ENCODE measurements at regions not wholly inside any gene's neighbourhood (a gene's known extent, or its start where the extent isn't known, plus 50 kb on each side); places are given as distances from the start of the nearest gene placed in this dataset.

- no peak for DNase-seq
Measured at GRCh38 chr9:117485176-117485575, 70.3 kb upstream of the ASTN2 start.

GRCh38 chr9:117480729-117481128 lies 65.9 kb upstream of the ASTN2 start:
- no peak for DNase-seq

GRCh38 chr9:117480253-117480652 lies 65.4 kb upstream of the ASTN2 start:
- no peak for DNase-seq

DNA sequence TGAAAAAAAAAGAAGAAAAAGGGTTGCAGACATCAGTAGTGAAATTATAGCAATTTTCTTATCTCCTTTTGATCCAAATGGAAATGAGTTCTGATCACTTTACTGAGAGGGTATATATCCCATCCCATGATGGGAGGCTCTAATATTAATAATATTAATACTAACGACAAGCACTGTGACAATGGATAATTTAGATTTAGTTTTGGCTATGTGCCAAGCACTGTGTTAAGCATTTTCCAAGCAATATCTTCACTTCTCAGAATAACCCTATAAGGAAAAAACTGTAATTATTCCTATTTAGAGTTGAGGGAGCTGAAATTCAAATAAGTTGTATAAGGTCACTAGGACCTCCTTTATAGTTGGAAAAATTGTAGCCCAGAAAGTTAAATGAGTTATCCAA lies 58.4 kb upstream of the ASTN2 start:
- no peak for DNase-seq

DNA sequence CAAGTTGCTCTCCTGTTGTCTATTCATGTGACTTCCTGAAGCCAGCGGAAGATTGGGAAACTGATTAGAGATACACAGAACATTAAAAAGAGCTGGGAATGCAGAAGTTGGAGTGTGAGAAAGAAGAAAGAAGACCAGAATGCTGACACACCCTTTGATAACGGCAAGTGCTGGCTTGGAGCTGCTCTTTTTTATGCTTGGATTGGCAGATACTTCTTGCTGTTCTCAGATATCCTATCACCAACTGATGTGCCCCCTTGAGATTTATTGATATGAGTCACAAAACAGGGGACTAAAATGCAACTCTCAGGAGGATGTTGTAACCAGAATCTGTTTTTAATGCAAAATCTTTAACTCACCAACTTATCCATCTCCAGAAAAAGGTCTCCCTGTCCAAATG lies 56.0 kb upstream of the ASTN2 start:
- DNase-seq = no peak

DNA sequence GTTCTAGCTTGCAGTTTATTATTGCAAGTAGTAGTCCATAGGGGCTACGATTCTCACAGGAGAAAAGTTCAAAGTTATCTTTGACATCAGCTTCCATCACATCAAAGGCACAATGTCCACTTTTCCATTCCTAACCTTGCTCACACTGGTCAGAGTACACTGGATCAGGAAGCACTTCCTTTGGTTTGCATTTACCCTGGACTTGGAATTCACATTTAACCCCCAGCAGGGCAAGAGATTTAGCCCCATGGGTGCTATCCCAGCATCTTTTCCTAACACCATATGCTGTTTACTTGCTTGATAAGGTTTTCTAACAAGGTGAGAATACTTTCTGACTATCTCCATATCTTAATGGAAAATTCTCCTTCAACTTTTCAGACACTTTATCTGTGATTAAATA lies 55.6 kb upstream of the ASTN2 start:
- DNase-seq = no peak

GRCh38 chr9:117466111-117466510 lies 51.3 kb upstream of the ASTN2 start:
- no peak for DNase-seq

DNA sequence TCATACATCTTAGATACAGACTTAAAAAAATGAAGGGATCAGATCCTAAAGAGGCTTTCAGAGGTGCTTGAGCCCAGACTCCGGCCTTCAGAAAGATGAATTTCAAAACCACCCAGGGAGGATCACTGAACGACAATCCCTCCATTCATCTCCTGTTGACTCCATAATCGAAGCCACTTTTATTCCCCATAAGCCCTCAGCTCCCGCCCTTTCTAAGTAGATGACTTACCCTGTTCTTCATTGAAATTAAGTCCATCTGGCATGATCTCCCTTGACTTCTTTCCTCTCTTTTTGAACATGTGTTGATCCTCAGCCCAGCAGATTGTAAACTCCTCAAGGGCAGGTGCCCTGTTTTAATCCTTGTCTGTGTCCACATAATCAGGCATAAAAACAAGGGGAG lies 50.8 kb upstream of the ASTN2 start:
- no peak for DNase-seq

DNA sequence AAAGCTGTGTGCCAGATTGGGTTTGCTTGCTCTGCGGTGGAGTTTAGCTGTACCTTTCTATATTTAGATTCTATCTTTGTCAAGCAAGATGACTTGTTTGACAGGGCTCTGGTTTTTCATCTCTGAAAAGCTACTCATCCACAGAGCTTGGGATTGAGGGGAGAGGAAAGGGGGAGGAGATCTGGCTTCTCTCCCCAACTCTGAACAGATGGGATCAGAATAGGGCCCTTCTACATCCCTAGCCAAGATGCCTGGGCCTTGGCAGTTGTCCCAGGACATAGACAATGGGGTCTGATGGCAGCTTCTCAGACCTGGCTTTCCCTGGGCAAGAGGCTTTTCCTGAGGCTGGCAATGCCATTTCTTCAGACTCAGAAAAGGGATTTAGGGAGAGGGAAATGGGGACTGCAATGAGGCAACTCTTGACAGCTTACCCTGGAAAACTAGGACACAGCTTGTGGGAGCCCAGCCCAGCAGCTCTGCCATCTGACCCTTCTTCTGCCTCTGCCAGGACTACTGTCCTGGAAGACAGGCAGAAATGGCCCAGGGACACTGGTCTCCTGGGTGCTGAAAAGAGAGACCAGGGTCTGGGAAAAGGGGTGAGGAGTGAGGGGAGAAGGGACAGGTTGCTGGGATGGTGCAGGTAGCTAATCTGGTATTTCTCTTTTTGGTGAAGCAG lies 50.2 kb upstream of the ASTN2 start:
- DNase-seq = no peak

Measured in activated effector memory CD4-positive, alpha-beta T cell treated with Interleukin-2 at 50 U/mL for 16 hours (primary cell).